ENCODE measurements at regions not wholly inside any gene's neighbourhood (a gene's known extent, or its start where the extent isn't known, plus 50 kb on each side); places are given as distances from the start of the nearest gene placed in this dataset.
"Not testable (repeated sequence)": the region's sequence is repeated elsewhere in the genome, so short reads cannot be mapped to it uniquely, and the experiment has no call there.

DNA sequence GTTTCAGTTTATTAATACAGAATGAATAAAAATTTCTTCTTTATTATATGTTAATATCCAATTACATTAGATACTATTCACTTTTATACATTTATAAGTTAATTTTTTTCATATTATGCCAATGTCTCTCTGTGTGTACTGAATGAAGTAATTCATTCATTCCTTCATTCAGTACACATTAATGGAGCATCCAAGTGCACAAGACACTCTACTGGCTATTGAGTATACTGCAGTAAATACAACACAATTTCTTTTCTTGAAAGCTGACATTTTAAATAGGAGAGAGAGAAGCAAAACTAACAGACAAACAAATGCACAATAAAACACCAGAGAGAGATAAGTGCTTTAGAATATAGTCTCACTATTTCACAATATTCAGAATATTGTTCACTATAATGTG, 1038.3 kb upstream of the SPRY2 start:
- DNase-seq, result no peak
- TF ChIP-seq, protein P1, sequence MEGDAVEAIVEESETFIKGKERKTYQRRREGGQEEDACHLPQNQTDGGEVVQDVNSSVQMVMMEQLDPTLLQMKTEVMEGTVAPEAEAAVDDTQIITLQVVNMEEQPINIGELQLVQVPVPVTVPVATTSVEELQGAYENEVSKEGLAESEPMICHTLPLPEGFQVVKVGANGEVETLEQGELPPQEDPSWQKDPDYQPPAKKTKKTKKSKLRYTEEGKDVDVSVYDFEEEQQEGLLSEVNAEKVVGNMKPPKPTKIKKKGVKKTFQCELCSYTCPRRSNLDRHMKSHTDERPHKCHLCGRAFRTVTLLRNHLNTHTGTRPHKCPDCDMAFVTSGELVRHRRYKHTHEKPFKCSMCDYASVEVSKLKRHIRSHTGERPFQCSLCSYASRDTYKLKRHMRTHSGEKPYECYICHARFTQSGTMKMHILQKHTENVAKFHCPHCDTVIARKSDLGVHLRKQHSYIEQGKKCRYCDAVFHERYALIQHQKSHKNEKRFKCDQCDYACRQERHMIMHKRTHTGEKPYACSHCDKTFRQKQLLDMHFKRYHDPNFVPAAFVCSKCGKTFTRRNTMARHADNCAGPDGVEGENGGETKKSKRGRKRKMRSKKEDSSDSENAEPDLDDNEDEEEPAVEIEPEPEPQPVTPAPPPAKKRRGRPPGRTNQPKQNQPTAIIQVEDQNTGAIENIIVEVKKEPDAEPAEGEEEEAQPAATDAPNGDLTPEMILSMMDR (IDR thresholded peaks at IDR 0.05), result no peak
- H3K9me3 ChIP-seq, result no peaks in the 10 kb centered on the region
- no peaks in the 10 kb centered on the region for H3K36me3 ChIP-seq
- H3K27ac ChIP-seq, result no peak overlapping the region
- no peaks in the 10 kb centered on the region for H3K27me3 ChIP-seq
- no peak overlapping the region for H3K4me3 ChIP-seq
- no peaks in the 10 kb centered on the region for H3K4me1 ChIP-seq
- intact Hi-C loops (cut with DNase I), result no loop called here
- H3K9ac ChIP-seq (ENCODE audit: low read depth in 2 of 2, low read length in 2 of 2), result no peak overlapping the region

DNA sequence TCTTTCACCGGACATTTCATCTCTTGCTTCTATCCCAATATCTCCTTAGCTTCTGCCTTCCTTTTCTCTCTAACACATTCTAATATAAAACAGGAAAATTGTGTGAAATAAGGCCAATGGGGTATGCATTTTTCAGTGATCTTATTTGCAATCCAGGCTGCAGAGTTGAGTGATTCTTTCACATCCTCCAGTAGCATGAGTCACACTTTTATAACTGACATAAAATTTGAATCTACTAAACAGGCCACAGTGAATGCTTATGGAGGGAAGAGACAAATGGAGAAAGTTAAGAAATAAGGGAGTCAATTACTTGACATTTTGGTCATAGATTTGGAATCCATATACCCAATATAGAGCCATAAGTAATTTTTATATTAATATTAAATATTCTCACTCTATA, 1037.0 kb upstream of the SPRY2 start:
- no peaks in the 10 kb centered on the region for H3K4me1 ChIP-seq
- no peak for DNase-seq
- no peak overlapping the region for H3K4me3 ChIP-seq
- no peaks in the 10 kb centered on the region for H3K9me3 ChIP-seq
- TF ChIP-seq, protein P1 (IDR thresholded peaks at IDR 0.05), result no peak
- intact Hi-C loops (cut with DNase I), result no loop called here
- H3K27ac ChIP-seq, result no peak overlapping the region
- H3K9ac ChIP-seq (ENCODE audit: low read depth in 2 of 2, low read length in 2 of 2), result no peak overlapping the region
- H3K36me3 ChIP-seq, result no peaks in the 10 kb centered on the region
- no peaks in the 10 kb centered on the region for H3K27me3 ChIP-seq

DNA sequence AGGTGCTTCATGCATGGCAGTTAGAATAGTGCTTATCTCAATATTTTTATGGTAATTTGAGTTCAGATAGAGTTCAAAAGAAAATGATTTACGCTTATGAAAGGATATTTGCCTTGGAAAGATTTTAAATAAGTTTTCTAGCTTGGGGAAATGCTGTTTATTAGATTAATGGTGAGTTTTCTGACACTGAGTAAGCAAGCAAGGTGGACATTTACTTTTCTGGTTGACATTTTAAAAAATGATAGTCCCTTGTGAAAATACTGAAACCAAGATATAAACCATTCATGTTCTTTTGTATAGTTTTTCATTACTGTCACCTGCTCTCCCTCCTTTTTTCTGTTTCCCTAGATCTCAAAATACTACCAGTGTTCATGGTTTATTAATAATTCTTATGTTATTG, 1034.8 kb upstream of the SPRY2 start:
- H3K36me3 ChIP-seq, result no peaks in the 10 kb centered on the region
- H3K9me3 ChIP-seq, result no peaks in the 10 kb centered on the region
- intact Hi-C loops (cut with DNase I), result no loop called here
- no peak overlapping the region for H3K4me3 ChIP-seq
- TF ChIP-seq, protein P1 (IDR thresholded peaks at IDR 0.05), result no peak
- no peaks in the 10 kb centered on the region for H3K27me3 ChIP-seq
- H3K4me1 ChIP-seq, result no peaks in the 10 kb centered on the region
- no peak overlapping the region for H3K9ac ChIP-seq (ENCODE audit: low read depth in 2 of 2, low read length in 2 of 2)
- DNase-seq, result no peak
- no peak overlapping the region for H3K27ac ChIP-seq

DNA sequence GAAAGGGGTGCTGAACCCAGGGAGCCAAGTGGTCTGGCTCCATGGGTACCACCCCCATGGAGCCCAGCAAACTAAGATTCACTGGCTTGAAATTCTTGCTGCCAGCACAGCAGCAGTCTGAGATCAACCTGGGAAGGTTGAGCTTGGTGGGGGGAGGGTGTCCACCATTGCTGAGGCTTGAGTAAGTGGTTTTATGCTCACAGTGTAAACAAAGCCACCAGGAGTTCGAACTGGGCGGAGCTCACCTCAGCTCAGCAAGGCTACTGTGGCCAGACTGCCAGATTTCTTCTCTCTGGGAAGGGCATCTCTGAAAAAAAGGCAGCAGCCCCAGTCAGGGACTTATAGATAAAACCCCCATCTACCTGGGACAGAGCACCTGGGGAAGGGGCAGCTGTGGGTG, 1021.8 kb upstream of the SPRY2 start:
- H3K4me3 ChIP-seq; H3K27ac ChIP-seq; H3K4me1 ChIP-seq; H3K36me3 ChIP-seq; H3K9ac ChIP-seq (ENCODE audit: low read depth in 2 of 2, low read length in 2 of 2); intact Hi-C loops (cut with DNase I); H3K27me3 ChIP-seq; H3K9me3 ChIP-seq: not testable (repeated sequence)
- DNase-seq, result peak; percentile 60

DNA sequence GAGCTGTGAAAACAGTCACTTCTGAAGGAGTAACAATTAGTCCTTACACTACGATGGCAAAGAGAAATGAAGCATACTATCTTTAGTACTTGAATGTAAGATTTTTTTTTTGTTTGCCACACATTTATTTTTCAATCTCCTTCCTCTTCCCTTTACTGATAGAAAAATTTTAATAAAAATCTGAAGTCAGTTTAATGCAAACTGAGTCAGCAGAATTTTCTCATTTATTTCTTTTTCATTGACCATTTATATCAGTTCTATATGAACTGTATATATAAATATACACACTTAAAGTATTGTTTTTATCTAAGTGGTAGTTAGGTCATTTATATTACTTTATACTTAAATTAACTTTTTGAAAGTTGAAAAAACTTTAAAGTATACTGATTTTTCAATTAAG, 1009.1 kb upstream of the SPRY2 start:
- no peaks in the 10 kb centered on the region for H3K27me3 ChIP-seq
- no peaks in the 10 kb centered on the region for H3K9me3 ChIP-seq
- DNase-seq, result no peak
- no peak overlapping the region for H3K9ac ChIP-seq (ENCODE audit: low read depth in 2 of 2, low read length in 2 of 2)
- H3K4me3 ChIP-seq, result no peak overlapping the region
- H3K4me1 ChIP-seq, result no peaks in the 10 kb centered on the region
- H3K36me3 ChIP-seq, result no peaks in the 10 kb centered on the region
- TF ChIP-seq, protein P1 (IDR thresholded peaks at IDR 0.05), result no peak
- H3K27ac ChIP-seq, result no peak overlapping the region
- intact Hi-C loops (cut with DNase I), result no loop called here

DNA sequence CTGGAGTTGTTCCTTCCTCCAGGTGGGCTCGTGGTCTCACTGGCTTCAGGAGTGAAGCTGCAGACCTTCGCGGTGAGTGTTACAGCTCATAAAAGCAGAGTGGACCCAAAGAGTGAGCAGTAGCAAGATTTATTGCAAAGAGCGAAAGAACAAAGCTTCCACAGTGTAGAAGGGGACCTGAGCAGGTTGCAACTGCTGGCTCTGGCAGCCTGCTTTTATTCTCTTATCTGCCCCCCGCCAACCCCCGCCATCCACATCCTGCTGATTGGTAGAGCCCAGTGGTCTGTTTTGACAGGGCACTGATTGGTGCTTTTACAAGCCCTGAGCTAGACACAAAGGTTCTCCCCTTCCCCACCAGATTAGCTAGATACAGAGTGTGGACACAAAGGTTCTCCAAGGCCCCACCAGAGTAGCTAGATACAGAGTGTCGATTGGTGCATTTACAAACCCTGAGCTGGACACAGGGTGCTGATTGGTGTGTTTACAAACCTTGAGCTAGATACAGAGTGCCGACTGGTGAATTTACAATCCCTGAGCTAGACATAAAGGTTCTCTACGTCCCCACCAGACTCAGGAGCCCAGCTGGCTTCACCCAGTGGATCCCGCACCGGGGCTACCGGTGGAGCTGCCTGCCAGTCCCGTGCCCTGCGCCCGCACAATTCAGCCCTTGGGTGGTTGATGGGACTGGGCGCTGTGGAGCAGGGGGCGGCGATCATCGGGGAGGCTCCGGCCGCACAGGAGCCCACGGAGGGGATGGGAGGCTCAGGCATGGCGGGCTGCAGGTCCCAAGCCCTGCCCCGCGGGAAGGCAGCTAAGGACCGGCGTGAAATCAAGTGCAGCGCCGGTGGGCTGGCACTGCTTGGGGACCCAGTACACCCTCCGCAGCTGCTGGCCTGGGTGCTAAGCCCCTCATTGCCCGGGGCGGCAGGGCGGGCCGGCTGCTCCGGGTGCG, 999.5 kb upstream of the SPRY2 start:
- H3K36me3 ChIP-seq; H3K9ac ChIP-seq (ENCODE audit: low read depth in 2 of 2, low read length in 2 of 2); H3K9me3 ChIP-seq; H3K4me3 ChIP-seq; intact Hi-C loops (cut with DNase I); H3K27ac ChIP-seq; H3K4me1 ChIP-seq; H3K27me3 ChIP-seq; DNase-seq: not testable (repeated sequence)

DNA sequence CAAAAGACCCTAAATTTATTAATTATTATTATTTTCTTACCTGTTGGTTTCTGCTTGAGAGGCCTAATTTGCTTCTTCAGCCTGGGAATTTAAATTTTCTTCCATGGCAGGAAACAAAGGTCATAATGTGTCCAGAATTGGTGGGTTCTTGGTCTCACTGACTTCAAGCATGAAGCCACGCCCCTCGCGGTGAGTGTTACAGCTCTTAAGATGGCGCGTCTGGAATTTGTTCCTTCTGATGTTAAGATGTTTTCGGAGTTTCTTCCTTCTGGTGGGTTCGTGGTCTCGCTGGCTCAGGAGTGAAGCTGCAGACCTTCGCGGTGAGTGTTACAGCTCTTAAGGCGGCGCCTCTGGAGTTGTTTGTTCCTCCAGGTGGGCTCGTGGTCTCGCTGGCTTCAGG, 998.7 kb upstream of the SPRY2 start:
- H3K4me3 ChIP-seq; H3K4me1 ChIP-seq; H3K36me3 ChIP-seq; DNase-seq; intact Hi-C loops (cut with DNase I); H3K9ac ChIP-seq (ENCODE audit: low read depth in 2 of 2, low read length in 2 of 2); H3K9me3 ChIP-seq; H3K27me3 ChIP-seq; H3K27ac ChIP-seq: not testable (repeated sequence)

All from colonic mucosa (tissue), 4 donors.